HG03432 (cell line): ENCODE measurements at regions not wholly inside any gene's neighbourhood (a gene's known extent, or its start where the extent isn't known, plus 50 kb on each side); places are given as distances from the start of the nearest gene placed in this dataset.

Source experiments
- ATAC-seq: cut with Tn5 transposase; IDR thresholded peaks from one replicate; pipeline ENCODE4 v1.9.1; 2021; ENCODE audit warnings: mild to moderate bottlenecking, moderate library complexity; ENCODE audit not compliant: unreplicated experiment

DNA sequence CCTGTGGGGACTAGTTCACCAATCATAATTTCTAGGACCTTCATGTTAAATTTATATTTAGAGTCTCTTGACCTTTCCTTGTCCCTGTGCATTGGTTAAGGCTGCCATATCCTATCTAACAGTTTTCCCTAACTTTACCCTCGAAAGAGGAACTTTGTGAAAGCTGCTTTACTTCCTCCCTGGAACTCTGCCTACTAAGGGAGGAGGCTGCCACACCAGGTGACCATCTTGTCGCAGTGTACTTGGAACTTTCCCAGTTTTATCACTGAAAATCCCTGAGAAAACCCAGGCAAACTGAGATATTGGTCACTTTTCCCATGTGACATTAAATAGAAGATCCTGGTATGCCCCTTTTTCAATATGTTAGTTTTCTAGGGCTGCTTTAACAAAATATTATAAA lies 317.6 kb upstream of the TSHZ2 start:
- no peak for ATAC-seq

DNA sequence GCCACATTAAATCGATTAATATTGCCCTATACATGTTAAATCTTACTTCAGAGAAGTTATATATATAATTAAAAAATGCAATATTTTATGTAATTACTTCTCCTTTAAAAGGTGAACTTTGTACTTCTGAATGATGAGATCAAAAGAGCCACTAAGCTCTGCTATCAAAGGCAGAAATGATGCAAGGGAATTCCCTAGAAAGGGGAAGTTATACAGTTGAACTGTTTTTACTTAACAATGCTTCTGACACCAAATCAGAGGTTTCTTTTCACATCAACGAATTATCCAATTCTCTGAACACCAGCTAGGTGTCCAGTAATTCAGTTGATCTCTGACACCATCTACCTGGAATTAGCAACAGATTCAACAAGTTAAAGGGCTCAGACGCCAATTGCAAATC lies 319.9 kb upstream of the TSHZ2 start:
- no peak for ATAC-seq

DNA sequence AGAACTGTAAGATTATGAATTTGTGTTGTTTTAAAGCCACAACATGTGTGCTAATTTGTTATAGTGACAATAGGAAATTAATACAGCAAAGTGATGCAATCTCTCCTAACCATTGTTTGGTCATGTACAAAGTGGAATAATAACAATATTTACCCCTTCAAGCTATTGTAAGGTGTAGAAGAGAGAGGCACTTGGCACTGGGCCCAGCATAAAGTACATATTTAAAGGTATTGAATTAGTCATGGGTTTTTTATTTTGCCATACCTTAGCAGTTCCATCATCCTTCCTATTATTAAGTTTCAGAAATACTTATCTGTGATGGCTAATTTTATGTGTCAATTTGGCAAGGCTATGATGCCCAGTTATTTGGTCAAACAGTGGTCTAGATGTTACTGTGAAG lies 322.4 kb upstream of the TSHZ2 start:
- no peak for ATAC-seq

DNA sequence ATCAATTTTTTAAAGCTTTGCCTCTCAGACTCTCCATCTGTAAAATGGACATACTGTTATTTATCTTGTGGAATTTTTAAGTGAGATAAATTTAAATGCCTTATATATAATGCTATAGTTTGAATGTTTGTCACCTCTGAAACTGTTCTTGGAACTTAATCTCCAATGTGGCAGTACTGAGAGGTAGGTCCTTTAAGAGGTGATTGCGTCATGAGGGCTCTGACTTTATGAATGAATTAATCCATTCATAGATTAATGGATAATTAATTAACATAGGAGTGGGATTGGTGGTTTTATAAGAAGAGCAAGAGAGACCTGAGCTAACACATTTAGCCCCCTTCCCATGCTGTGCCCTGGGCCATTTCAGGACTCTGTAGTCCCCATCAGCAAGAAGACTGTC lies 326.3 kb upstream of the TSHZ2 start:
- ATAC-seq, result no peak

DNA sequence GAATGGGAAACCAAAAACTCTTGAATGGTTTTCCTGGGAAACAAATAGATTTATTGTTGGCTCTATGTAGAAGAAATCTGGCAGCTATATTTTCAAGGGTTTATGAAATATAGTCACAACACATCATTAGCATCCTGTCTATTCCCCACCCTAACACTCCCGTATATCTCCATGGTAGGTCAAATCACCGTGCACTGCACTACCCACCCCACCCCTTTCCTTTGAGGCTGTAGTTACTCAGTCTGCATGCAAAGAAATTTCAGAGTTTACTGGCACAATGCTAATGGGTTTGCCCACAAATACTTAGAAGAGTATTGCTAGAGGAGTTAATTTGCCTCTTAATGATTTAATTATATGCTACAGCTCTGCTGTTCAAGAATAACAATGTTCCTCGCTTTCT lies 329.1 kb upstream of the TSHZ2 start:
- ATAC-seq, result no peak

DNA sequence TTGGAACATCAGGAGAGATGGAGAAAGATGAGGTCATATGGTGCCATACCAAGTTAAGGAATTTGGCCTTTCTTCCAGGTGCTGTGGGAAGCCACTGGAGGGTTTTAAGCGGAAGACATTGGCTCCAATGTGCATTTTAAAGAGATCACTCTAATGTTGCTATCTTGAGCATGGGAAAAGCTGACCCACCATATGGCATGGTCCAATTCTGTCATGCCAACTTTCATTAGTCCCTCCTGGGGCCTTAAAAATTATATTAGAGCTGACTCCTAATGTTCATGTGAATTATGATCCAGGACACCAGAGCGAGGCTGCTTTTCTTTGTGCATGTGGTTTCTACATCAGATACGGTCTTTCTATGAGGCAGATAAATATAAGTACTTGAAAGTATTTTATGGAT lies 335.0 kb upstream of the TSHZ2 start:
- no peak for ATAC-seq

DNA sequence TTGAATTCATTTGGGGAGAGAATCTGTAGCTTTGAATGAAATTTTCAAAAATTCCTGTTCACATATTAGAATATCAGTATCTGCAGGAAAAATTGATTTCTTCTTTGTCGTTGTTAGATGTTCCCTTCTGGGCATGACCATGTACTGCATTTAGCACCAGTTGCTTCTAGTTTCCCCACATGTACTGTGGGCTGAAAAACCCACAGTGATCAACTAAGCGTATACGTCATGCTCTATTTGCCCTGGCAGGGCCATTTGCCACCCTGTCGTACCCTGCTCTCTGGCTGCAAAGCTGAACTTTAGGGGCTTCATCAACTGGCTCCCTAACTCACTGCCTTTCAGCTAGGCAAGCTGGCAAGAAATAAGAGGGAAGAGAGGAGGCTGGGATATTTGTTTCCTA lies 340.7 kb upstream of the TSHZ2 start:
- ATAC-seq, result no peak

DNA sequence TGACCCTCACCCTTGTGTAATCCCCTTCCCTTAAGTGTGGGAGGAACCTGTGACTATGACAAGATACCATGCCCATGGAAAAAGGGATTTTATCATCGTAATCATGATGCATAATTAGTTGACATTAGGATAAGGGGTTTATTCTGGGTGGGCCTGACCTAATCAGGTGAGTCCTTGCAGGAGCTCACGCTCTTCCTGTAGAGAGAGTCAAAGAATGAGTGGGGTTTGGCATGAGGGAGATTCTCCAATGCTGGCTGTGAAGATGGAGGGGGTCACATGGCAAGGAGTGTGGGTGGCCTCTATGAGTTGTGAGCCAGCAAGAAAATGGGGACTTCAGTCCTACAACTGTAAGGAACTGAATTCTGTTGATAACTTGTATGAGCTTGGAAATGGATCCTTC lies 342.0 kb upstream of the TSHZ2 start:
- ATAC-seq, result no peak

DNA sequence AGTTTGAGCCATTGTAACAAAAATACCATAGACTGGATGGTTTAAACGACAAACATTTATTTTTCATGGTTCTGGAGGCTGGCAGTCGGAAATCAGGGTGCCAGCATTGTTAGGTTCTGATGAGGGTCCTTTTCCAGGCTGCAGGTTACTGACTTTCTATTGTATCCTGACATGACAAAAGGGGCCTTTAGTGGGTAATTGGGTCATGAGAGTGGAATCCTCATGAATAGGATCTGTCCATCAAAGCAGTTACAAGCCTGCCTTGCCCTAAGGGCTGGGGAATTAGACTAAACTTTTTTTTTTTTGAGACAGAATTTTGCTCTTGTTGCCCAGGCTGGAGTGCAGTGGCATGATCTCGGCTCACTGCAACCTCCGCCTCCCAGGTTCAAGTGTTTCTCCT lies 347.9 kb upstream of the TSHZ2 start:
- ATAC-seq, result no peak

DNA sequence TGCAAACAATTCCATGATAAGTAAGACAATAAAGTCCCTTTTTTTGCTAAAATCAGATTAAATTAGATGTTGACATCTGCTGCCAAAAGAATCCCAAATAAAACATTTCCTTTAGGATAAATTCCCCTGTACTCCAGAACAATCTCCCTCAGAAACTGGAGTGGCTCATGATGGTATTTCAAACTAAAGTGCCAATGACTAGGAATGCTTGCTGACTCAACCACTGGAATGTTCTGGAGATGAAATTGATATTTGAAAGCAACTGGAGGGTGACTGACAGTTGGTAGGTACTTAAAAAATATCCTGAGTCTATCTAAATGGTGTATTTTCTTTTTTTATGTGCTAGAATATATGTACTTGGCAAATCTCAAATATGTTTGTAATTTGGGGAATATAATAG lies 350.1 kb upstream of the TSHZ2 start:
- no peak for ATAC-seq

DNA sequence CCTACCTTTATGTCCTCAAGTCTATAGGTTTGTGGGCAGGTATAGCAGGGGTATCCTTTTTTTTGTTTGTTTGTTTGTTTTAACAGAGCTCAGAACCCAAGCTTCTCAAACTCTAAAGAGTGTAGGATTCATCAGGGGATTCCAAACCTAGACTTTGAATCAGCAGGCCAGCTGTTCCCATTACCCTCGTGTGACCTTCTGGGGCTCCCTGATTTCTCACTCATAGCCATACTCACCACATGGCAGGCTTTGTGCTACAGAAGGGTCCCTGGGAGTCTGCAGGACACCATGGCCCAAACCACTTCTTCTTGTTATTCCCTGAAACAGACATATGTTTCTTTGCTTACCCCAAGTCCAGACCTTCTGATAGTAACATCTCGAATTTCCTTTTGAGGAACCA lies 350.8 kb upstream of the TSHZ2 start:
- no peak for ATAC-seq

DNA sequence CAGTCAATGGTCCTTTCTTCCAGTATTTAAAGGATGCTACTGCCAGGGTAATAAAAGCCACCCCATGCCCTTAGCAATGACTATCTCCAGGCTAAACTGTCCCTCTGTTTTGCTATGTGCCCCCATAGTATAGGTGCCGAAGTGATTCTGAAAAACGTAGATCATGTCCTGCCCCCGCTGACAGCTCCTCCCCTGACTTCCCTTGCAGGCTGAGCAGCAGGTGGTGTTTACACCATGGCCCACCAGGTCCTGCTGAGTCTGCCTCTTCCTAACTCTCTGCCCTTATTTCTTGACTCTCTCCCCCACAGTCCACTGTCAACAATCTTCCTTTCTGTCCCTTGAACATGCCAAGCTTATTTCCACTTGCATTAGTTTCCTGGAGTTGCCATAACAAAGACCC lies 352.5 kb upstream of the TSHZ2 start:
- ATAC-seq, result no peak

DNA sequence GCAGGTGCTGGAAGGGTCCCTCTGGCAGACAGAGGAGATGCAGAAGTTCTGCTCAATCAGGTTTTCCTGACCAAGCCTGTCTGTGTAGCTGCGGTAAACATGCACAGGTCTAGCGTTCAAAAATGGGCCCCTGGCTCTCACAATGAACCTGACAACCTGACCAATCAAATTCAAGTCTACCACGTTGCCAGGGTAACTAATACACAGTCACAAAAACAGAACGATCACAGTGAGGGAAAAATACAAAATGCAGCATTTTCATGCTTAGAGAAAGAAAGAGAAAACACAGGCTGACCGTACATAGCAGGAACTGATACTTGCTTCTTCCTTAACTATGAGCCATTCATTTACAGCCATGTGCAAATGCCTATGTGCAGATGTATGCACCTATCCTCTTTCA lies 353.1 kb upstream of the TSHZ2 start:
- ATAC-seq, result peak; percentile 43

DNA sequence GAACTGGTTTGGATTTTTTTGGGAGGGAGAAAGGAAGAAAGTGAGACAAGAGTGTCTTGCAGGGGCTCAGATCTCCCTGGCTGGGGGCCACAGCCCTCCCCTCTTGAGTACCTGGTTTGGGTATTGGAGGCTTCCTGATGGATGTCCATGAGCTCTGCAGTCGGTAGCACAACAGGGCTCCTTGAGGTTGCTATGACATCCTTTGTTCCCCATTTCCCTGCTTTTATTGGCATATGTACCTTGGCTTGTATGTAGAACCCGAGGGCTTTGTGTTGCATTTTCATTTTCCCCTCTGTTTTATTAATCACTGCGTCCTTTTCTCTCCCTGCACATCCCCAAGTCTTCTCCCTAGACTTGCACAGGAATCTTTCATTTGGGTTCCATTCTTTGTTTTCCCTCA lies 355.5 kb upstream of the TSHZ2 start:
- no peak for ATAC-seq

DNA sequence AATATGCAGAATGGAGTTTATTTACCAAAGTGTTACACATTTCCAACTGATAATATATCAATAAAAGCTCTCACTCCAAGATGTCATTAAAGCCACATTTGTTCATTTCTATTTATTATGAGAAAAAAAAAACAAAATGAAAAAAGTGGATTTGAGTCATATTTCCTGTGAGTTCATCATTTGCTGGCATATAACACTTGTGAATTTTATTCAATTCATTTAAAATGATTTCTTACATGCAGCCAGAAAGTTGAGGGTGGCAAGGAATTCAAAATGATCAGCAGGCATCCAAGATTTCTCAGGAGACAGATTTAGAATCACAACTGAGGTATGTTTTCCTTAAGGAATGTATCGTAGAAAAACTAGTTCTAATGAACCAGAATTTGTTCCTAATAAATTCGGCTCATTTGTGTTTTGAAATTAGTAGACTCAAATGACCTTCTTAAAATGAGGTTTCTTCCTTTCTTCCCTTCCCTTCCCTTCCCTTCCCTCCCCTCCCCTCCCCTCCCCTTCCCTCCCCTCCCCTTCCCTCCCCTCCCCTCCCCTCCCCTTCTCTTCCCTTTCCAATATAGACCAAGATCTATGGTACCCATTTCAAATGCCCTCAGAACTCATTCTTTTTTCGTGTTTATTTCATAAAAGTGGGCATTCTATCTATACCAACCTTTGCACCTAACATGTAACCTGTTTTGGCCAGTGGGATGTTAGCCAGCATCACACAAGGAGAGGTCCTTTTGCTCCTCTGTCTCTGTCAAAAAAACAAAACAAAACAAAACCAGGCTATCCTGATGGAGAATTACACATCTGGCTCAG lies 357.9 kb upstream of the TSHZ2 start:
- ATAC-seq, result no peak

DNA sequence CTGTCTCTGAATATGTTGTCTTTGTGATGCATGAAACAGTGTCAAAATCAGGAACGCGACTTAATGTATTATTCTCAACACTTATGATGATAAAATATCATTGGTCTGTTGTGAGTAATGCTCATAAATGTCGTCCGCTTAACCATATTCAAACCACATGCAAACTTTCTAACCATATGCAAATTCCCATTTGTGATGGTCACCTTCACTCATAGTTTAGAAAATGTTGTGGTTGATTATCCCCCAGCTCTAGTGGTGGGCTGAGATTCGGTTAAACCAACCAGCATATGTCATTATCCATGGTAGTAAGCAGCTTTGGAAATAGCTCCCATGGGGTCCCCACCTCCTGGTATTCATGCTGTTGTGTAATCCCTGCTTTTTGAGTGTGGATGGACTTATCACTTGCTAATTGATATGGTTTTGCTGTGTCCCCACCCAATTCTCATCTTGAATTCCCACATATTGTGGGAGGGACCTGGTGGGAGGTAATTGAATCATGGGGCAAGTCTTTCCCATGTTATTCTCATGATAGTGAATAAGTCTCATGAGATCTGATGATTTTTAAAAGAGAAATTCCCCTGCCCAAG lies 360.0 kb upstream of the TSHZ2 start:
- no peak for ATAC-seq

DNA sequence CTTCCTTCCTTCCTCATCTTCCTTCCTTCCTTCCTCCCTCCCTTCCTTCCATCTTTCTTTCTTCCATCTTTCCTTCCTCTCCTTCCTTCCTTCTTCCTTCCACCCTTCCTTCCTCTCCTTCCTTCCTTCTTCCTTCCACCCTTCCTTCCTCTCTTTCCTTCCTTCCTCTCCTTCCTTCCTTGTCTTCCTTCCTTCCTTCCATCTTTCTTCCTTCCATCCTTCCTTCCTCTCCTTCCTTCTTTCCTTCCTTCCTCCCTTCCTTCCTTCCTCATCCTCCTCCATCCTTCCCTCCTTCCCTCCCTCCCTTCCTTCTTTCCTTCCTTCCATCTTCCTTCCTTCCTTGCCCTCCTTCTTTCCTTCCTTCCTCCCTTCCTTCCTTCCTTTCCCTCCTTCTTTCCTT lies 361.4 kb upstream of the TSHZ2 start:
- no peak for ATAC-seq

DNA sequence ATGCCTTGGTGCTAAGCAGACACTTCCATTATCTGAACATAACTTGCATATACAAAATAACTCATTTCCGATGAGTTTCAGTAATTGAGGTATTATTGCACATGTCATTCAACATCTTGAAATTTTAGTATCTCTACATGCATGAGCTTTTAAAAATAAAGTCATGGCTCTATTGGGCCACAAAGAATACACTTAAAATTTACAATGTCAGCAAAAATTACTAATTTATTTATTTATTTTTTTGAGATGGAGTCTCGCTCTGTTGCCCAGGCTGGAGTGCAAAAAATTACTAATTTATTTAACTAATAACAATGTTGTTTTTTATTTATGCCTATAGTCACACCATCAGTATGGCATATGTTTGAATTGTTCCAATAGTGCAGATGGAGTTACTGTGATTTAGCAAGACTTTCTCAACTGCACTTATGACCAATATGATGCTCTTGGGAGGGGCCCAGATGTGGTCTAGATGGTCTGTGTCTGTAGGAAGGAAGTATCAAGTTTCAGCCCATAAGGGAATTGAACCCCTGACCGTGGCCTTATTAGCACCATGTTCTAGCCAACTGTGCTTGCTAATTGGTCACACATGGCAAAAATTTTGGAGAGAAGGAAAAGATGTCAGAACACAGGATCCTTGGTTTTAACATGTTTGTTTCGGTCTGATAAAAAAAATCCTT lies 370.7 kb upstream of the TSHZ2 start:
- ATAC-seq, result no peak

DNA sequence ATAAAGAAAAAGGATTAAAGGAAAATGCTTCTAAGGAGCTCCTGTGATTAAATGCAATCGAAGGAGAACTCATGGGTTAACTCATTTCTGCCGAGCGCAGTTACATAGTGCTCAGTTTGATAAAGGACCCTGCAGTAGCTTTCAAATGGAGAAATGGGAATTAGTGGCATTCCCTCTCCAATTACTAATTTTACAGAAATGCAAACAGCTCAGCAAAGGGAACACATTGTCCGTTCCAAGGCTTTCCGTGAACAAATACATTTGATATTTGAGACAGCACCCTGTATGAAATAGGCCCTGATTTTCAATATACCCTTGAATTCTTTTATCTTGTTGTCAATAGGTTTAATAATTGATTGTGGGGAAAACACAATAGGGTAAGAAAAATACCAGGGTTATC lies 375.9 kb upstream of the TSHZ2 start:
- ATAC-seq, result no peak

DNA sequence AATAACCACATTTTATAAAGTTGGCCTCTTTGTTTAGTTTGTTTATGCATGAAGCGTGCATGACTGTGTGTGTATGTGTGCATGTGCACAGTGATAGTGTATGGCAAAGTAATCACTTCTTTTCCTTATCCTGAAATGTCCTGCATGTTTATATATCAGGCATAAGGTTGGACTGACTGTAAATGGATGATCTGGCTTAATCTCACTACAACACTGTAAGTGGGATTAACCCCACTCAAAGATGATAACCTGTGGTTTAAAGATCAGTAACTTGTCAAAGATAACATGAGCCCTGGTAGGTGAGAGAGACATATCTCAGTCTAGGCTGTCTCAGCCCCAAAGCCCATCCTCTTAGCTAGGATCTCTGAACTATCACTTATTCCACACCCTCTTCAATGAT lies 376.6 kb upstream of the TSHZ2 start:
- ATAC-seq, result no peak

DNA sequence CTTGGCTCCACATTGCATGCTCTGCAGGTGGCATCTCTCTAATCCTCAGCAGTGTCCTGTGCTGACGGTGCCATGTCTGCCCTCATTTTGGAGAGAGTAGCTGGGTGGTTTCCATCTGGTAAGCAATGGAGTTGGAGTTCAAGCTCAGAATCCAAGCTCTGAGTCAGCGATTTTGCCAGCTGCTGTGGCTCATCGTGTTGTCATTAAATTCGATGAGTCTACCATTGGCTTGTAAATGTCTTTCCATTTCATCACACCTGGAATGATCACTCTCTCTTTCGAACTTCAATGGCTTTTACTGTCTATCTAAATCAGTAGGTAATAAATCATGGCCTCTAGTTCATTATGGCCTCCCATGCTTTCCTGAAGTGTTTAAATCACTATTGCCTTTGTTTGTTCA lies 378.5 kb upstream of the TSHZ2 start:
- no peak for ATAC-seq

DNA sequence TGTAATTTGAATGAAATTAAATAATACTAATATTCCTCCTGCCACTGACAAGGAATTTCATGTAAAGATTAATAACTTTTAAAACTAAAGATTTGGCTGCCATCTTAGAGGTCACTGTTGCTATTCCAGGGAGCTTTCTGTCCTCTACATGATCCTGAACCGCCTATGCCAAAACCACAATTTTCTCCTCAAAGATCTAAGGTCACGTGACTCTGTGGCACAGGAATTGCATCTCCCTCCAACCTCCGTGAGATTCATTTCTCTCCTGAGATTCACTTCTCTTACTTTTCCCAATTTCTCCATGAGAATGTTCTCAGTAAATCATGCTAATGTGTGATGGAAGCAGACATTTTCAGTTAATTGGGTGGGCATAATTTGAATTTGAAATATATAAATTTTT lies 379.6 kb upstream of the TSHZ2 start:
- no peak for ATAC-seq
